ENCODE measurements at regions not wholly inside any gene's neighbourhood (a gene's known extent, or its start where the extent isn't known, plus 50 kb on each side); places are given as distances from the start of the nearest gene placed in this dataset.
A peak's percentile ranks its signal among the peaks of the same experiment; 100 is the strongest.

DNA sequence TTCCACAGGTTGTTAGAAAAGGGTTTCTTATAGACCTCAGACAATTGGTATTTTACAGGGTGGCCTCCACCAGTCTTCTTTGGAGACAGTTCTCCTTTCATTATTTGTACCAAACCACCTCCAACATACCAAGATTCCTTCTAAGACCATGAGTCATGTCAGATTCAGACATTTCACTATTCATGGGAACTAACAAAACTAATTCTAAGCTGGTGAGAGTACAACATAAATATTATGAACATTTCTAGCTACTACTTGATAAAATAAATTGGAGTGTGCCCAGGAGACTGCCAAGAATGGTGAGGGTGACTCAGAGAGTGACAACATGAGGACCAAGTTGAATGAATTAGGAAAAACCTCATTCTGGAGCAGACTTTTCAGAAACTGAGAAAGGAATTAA, 494.6 kb upstream of the LRRC4C start:
- H2AFZ ChIP-seq (ENCODE audit: low read length) = no peak overlapping the region
- no peaks in the 10 kb centered on the region for H3K4me1 ChIP-seq (ENCODE audit: control insufficient read depth, extremely low read depth, insufficient read depth, low read length)
- no peak overlapping the region for H3K27ac ChIP-seq (ENCODE audit: insufficient read depth, low read length)
- peak in 1 of 2 donors; percentile 96 for DNase-seq (ENCODE audit: low read depth in 2 of 2)
- no peaks in the 10 kb centered on the region for H3K9me3 ChIP-seq (ENCODE audit: control insufficient read depth, insufficient read depth, low read depth, low read length)
- no peaks in the 10 kb centered on the region for H3K27me3 ChIP-seq (ENCODE audit: control insufficient read depth, insufficient read depth, low read length)
- no peak overlapping the region for H3K4me2 ChIP-seq (ENCODE audit: extremely low read depth, insufficient read depth, low read length)
- no peaks in the 10 kb centered on the region for H3K79me2 ChIP-seq (ENCODE audit: control insufficient read depth, insufficient read depth, low read length)
- no peaks in the 10 kb centered on the region for H4K20me1 ChIP-seq (ENCODE audit: control insufficient read depth, extremely low read depth, insufficient read depth, low read length)
- no peaks in the 10 kb centered on the region for H3K36me3 ChIP-seq (ENCODE audit: control insufficient read depth, insufficient read depth, low read length)
- no peak overlapping the region for H3K4me3 ChIP-seq (replicated peaks in 1 of 4; ENCODE audit: control extremely low read depth in 1 of 4, insufficient read depth in 1 of 4, low read depth in 3 of 4, low read length in 4 of 4)
- TF ChIP-seq, protein P1, sequence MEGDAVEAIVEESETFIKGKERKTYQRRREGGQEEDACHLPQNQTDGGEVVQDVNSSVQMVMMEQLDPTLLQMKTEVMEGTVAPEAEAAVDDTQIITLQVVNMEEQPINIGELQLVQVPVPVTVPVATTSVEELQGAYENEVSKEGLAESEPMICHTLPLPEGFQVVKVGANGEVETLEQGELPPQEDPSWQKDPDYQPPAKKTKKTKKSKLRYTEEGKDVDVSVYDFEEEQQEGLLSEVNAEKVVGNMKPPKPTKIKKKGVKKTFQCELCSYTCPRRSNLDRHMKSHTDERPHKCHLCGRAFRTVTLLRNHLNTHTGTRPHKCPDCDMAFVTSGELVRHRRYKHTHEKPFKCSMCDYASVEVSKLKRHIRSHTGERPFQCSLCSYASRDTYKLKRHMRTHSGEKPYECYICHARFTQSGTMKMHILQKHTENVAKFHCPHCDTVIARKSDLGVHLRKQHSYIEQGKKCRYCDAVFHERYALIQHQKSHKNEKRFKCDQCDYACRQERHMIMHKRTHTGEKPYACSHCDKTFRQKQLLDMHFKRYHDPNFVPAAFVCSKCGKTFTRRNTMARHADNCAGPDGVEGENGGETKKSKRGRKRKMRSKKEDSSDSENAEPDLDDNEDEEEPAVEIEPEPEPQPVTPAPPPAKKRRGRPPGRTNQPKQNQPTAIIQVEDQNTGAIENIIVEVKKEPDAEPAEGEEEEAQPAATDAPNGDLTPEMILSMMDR (conservative IDR thresholded peaks at IDR 0.05 in 1 of 2, IDR thresholded peaks at IDR 0.05 in 1 of 2; ENCODE audit: low read depth in 1 of 2, low read length in 2 of 2) = no peak
- TF ChIP-seq EZH2 (IDR thresholded peaks at IDR 0.05; ENCODE audit: low read length, missing control alignments) = no peak
- no peak overlapping the region for H3K9ac ChIP-seq (ENCODE audit: insufficient read depth, low read length)

DNA sequence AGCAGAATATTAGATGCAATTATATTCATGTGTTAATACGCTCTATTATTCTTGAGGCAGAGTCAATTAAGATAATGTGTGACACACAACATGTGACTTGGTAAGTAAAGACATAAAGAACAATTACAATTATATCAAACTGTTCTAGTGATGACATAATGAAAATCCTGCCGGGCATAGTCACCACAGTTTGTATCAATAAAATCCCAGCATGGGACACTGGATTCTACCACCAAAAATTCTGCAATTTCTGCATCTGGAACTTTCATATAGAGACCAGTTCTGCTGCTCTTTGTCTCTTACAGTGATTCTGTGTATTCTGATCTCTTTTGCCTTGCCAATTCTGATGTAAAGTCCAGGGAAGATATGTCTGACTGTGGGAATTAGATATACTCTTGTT, 495.6 kb upstream of the LRRC4C start:
- no peaks in the 10 kb centered on the region for H3K79me2 ChIP-seq (ENCODE audit: control insufficient read depth, insufficient read depth, low read length)
- H3K9ac ChIP-seq (ENCODE audit: insufficient read depth, low read length) = no peak overlapping the region
- no peak for TF ChIP-seq EZH2 (IDR thresholded peaks at IDR 0.05; ENCODE audit: low read length, missing control alignments)
- TF ChIP-seq, protein P1 (conservative IDR thresholded peaks at IDR 0.05 in 1 of 2, IDR thresholded peaks at IDR 0.05 in 1 of 2; ENCODE audit: low read depth in 1 of 2, low read length in 2 of 2) = no peak
- no peak overlapping the region for H3K4me2 ChIP-seq (ENCODE audit: extremely low read depth, insufficient read depth, low read length)
- DNase-seq (ENCODE audit: low read depth in 2 of 2) = peak in 1 of 2 donors; percentile 10
- H3K36me3 ChIP-seq (ENCODE audit: control insufficient read depth, insufficient read depth, low read length) = no peaks in the 10 kb centered on the region
- no peak overlapping the region for H2AFZ ChIP-seq (ENCODE audit: low read length)
- H3K4me3 ChIP-seq (replicated peaks in 1 of 4; ENCODE audit: control extremely low read depth in 1 of 4, insufficient read depth in 1 of 4, low read depth in 3 of 4, low read length in 4 of 4) = no peak overlapping the region
- H4K20me1 ChIP-seq (ENCODE audit: control insufficient read depth, extremely low read depth, insufficient read depth, low read length) = no peaks in the 10 kb centered on the region
- no peaks in the 10 kb centered on the region for H3K4me1 ChIP-seq (ENCODE audit: control insufficient read depth, extremely low read depth, insufficient read depth, low read length)
- H3K27ac ChIP-seq (ENCODE audit: insufficient read depth, low read length) = no peak overlapping the region
- no peaks in the 10 kb centered on the region for H3K9me3 ChIP-seq (ENCODE audit: control insufficient read depth, insufficient read depth, low read depth, low read length)
- no peaks in the 10 kb centered on the region for H3K27me3 ChIP-seq (ENCODE audit: control insufficient read depth, insufficient read depth, low read length)

DNA sequence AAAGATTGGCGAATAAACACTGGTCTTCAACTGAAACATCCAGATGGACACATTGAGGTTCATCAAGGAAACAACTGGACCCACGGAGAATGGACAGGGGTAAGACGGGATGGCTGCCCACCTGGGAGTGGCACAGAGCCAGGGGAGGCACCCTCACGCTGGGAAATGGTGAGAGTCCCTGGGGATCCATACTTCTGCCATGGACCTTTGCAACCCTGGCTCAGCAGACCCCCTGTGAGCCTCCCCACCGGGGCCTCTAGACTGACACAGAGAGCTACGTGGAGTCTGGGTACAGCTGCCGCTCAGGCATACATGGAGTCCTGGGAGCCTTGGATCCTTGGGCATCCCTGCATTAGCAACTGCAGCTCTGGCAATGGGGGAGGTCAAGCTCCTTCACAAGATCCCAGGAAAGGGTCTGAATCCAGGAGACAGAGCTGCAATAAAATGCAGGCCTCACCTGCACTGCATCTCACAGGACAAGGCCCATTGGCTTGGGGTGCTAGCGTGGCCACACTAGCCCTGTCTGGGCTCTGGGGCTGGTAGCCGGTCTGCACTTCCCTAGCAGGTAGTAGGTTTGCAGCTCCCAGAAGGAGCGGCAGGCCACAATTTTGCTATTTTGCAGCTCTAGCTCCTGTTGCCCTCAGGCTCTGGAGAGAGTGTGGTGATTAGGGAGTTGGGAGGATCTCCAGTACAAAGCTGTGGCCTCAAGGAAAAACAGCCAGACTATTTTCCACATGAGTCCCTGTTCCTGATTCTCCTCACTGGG, 496.4 kb upstream of the LRRC4C start:
- Histone ChIP-seq H3K9me3 (ENCODE audit: control insufficient read depth, insufficient read depth, low read depth, low read length) (no peaks in the 10 kb centered on the region), H3K9ac (ENCODE audit: insufficient read depth, low read length) (no peak overlapping the region), H3K27ac (ENCODE audit: insufficient read depth, low read length) (no peak overlapping the region), H4K20me1 (ENCODE audit: control insufficient read depth, extremely low read depth, insufficient read depth, low read length) (no peaks in the 10 kb centered on the region), H3K4me2 (ENCODE audit: extremely low read depth, insufficient read depth, low read length) (no peak overlapping the region), H2AFZ (ENCODE audit: low read length) (no peak overlapping the region), H3K27me3 (ENCODE audit: control insufficient read depth, insufficient read depth, low read length) (no peaks in the 10 kb centered on the region), H3K36me3 (ENCODE audit: control insufficient read depth, insufficient read depth, low read length) (no peaks in the 10 kb centered on the region), H3K79me2 (ENCODE audit: control insufficient read depth, insufficient read depth, low read length) (no peaks in the 10 kb centered on the region), H3K4me1 (ENCODE audit: control insufficient read depth, extremely low read depth, insufficient read depth, low read length) (no peaks in the 10 kb centered on the region), H3K4me3 (replicated peaks in 1 of 4; ENCODE audit: control extremely low read depth in 1 of 4, insufficient read depth in 1 of 4, low read depth in 3 of 4, low read length in 4 of 4) (no peak overlapping the region)
- TF ChIP-seq, protein P1 (conservative IDR thresholded peaks at IDR 0.05 in 1 of 2, IDR thresholded peaks at IDR 0.05 in 1 of 2; ENCODE audit: low read depth in 1 of 2, low read length in 2 of 2) = no peak
- TF ChIP-seq EZH2 (IDR thresholded peaks at IDR 0.05; ENCODE audit: low read length, missing control alignments) = no peak
- no peak for DNase-seq (ENCODE audit: low read depth in 2 of 2)
